ENCODE measurements at regions not wholly inside any gene's neighbourhood (a gene's known extent, or its start where the extent isn't known, plus 50 kb on each side); places are given as distances from the start of the nearest gene placed in this dataset.

DNA sequence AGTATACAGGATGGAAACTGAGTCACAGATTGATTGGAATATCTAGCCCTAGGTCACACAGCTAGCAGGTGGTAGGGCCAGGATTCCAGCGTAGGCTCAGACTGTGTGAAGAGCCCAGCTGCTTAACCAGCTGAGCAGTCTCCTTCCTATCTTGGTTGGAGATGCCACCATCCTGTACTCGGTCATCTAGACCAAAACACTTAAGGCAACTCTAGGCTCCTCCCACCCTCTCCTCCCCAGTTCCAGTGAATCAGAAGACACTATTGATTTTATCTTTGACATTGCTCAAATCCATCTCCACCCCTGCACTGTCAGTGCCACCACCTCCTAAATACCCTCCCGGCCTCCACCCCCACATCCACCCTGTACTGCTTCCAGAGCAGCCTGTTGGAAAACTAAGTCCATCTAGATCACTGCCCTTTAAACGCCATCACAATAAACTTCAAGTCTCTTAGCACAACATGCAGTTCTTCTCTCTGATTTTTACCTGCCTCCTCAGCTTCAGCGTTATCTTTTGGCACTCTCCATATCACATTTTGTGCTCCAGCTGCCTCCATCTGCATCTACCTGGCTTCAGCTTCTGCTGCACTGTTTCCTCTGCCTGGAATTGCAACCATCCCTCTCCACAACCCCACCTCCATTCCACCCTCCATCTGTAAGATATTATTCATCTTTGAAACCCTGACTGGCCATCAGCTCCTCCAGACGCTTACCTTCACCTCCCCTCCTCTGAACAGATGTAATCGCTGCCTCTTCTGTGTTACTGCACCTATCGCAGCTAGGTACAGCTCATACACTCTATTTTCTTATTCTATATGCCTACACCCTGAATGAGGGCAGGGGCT lies 86.8 kb upstream of the ACP3 start:
- no peak for TF ChIP-seq CTCF (IDR thresholded peaks at IDR 0.05; ENCODE audit: low read depth, low read length, missing control alignments)
- no peak for DNase-seq (ENCODE audit: extremely low read depth, low read depth)
- H3K4me3 ChIP-seq (replicated peaks; ENCODE audit: low read depth, low read length), result no peak overlapping the region

- no peak for DNase-seq (ENCODE audit: extremely low read depth, low read depth)
- H3K4me3 ChIP-seq (replicated peaks; ENCODE audit: low read depth, low read length), result no peak overlapping the region
- no peak for TF ChIP-seq CTCF (IDR thresholded peaks at IDR 0.05; ENCODE audit: low read depth, low read length, missing control alignments)
Measured at GRCh38 chr3:132231633-132232032, 85.6 kb upstream of the ACP3 start.

DNA sequence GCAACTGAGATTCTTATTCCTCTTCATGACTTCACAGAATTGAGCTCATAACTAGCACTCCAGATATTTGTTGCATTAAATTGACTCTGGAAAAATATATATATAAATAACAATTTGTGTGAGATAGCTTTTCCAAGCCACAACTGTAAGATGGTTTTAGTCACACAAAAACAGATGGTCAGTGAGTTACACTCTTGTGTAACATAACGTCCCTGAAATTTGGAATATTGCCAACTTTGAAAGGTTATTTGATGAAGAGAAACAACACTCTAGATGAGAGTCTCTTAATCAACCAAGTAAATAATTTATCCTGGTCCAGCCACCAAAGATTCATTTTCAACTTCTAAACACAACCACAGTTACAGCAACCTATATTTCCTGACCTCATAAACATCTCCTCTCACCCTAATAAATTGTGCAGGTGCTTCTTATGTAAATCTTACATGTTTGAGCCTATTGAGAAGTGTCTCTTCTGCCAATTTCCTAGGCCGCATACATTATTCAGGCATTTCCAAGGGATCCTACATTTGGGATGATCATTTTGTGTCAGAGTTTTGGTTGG lies 84.9 kb upstream of the ACP3 start:
- no peak overlapping the region for H3K4me3 ChIP-seq (replicated peaks; ENCODE audit: low read depth, low read length)
- no peak for DNase-seq (ENCODE audit: extremely low read depth, low read depth)
- no peak for TF ChIP-seq CTCF (IDR thresholded peaks at IDR 0.05; ENCODE audit: low read depth, low read length, missing control alignments)

DNA sequence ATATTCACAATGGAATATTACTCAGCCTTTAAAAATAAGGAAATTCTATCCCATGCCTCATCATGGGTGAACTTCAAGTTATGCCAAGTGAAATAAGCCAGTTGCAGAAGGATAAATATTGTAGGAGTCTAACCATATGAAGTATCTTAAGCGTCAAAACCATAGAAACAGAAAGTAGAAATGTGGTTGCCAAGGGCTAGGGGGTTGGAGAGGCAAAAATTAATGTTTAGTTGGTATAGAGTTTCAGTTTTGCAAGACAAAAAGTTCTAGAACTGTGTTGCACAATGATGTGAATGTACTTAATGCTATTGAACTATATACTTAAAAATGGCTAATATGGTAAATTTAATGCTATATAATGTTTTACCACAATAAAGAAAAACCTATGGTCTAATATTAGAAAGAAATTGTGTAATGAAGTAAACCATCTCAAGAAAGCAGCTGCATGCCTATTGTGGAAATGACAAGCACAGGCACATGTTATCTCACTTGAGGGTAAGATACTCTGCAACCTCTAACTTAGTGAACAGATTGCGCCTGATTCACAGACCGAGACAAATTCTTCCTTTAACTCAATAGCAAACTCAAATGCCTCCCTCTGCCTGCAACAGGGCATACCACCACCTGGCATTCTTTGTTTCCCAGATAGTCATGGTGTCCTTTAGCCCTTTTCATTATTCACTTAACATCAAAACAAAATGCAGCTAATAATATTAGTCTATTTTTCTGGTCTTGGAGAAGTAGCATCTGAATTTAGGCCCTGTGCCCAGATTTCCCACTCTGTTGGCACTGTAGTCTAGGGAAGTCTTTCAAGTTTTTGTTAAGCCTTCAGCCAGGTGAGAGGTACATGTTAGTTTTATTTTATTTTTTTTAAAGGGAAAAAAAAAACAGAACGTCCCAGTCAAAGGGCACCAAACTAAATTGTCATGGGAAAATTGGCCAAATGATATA lies 80.2 kb upstream of the ACP3 start:
- no peak overlapping the region for H3K4me3 ChIP-seq (replicated peaks; ENCODE audit: low read depth, low read length)
- TF ChIP-seq CTCF (IDR thresholded peaks at IDR 0.05; ENCODE audit: low read depth, low read length, missing control alignments), result no peak

GRCh38 chr3:132237652-132238032 lies 79.6 kb upstream of the ACP3 start:
- H3K4me3 ChIP-seq (replicated peaks; ENCODE audit: low read depth, low read length), result no peak overlapping the region
- no peak for TF ChIP-seq CTCF (IDR thresholded peaks at IDR 0.05; ENCODE audit: low read depth, low read length, missing control alignments)
- no peak for DNase-seq (ENCODE audit: extremely low read depth, low read depth)

More for the DNA sequence above, 80.2 kb upstream of the ACP3 start:
- no peak for DNase-seq (ENCODE audit: extremely low read depth, low read depth)

- TF ChIP-seq CTCF (IDR thresholded peaks at IDR 0.05; ENCODE audit: low read depth, low read length, missing control alignments), result no peak
- no peak for DNase-seq (ENCODE audit: extremely low read depth, low read depth)
- no peak overlapping the region for H3K4me3 ChIP-seq (replicated peaks; ENCODE audit: low read depth, low read length)
Measured at GRCh38 chr3:132239587-132239986, 77.6 kb upstream of the ACP3 start.

Measured in HFF-Myc (cell line).